SJSA1 (cell line): ENCODE measurements at regions not wholly inside any gene's neighbourhood (a gene's known extent, or its start where the extent isn't known, plus 50 kb on each side); places are given as distances from the start of the nearest gene placed in this dataset.

Experiments
- DNase-seq, 2 experiments: peaks; one replicate each; pipeline ENCODE4 v3.0.0-alpha.2; 2015 to 2020; ENCODE audit warnings: low spot score in 2 of 2, low read depth in 1 of 2
- H3K27ac ChIP-seq: fragments of 250-450 bp; sonication (Bioruptor Pico); 2 replicates; pipeline ENCODE4 v1.5.1; 2020; ENCODE audit warnings: mild to moderate bottlenecking, moderate library complexity
- H3K27me3 ChIP-seq: fragments of 250-450 bp; sonication (Bioruptor Pico); replicated peaks from 2 replicates; pipeline ENCODE4 v1.5.1; 2020; ENCODE audit warnings: mild to moderate bottlenecking, moderate library complexity
- H3K36me3 ChIP-seq: fragments of 250-450 bp; sonication (Bioruptor Pico); 2 replicates; pipeline ENCODE4 v1.5.1; 2020; ENCODE audit warnings: mild to moderate bottlenecking
- H3K4me1 ChIP-seq: fragments of 250-450 bp; sonication (Bioruptor Pico); replicated peaks from 2 replicates; pipeline ENCODE4 v1.6.1; 2021; ENCODE audit warnings: mild to moderate bottlenecking
- H3K4me3 ChIP-seq: fragments of 250-450 bp; sonication (Bioruptor Pico); 2 replicates; pipeline ENCODE4 v1.5.1; 2020; ENCODE audit warnings: mild to moderate bottlenecking
- H3K9me3 ChIP-seq: fragments of 250-450 bp; sonication (Bioruptor Pico); replicated peaks from 2 replicates; pipeline ENCODE4 v1.5.1; 2020; ENCODE audit warnings: mild to moderate bottlenecking

- DNase-seq, result no peak
- Histone ChIP-seq H3K4me3 (no peak overlapping the region), H3K9me3 (no peaks in the 10 kb centered on the region), H3K27me3 (no peaks in the 10 kb centered on the region), H3K27ac (no peak overlapping the region), H3K36me3 (no peaks in the 10 kb centered on the region), H3K4me1 (no peaks in the 10 kb centered on the region)
These were observed 324.6 kb downstream of the RBM43 start for GRCh38 chr2:150937030-150937429.

GRCh38 chr2:150931451-150931850 is 330.2 kb downstream of the RBM43 start:
- no peaks in the 10 kb centered on the region for H3K36me3 ChIP-seq
- no peaks in the 10 kb centered on the region for H3K27me3 ChIP-seq
- no peaks in the 10 kb centered on the region for H3K9me3 ChIP-seq
- no peak overlapping the region for H3K4me3 ChIP-seq
- no peak for DNase-seq
- H3K4me1 ChIP-seq, result no peaks in the 10 kb centered on the region
- H3K27ac ChIP-seq, result no peak overlapping the region

DNA sequence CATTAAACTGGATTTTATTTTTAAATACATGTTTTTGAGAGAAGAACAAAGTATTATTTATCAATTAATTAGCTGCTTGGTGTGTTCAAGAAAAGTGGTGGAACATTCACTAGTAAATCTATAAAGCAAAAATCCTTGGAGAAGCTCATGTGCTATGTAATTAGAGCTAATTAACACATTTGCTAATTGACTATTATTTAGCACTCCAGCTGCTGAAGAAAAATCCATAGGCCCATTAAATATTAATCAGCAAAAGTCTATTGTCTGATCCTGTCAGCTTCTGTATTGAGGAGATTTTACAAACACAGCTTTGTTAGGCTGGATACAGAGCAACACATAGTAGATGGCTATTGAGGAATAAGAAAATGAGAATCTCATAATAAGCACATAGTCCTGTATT is 336.1 kb downstream of the RBM43 start:
- H3K4me1 ChIP-seq, result peaks cover 11% of the 10 kb centered on the region
- no peak overlapping the region for H3K27ac ChIP-seq
- no peaks in the 10 kb centered on the region for H3K36me3 ChIP-seq
- no peaks in the 10 kb centered on the region for H3K9me3 ChIP-seq
- no peaks in the 10 kb centered on the region for H3K27me3 ChIP-seq
- DNase-seq, result no peak
- H3K4me3 ChIP-seq, result no peak overlapping the region

GRCh38 chr2:150924878-150925277 is 336.8 kb downstream of the RBM43 start:
- Histone ChIP-seq H3K4me3 (no peak overlapping the region), H3K9me3 (no peaks in the 10 kb centered on the region), H3K4me1 (peaks cover 18% of the 10 kb centered on the region), H3K27ac (no peak overlapping the region), H3K36me3 (no peaks in the 10 kb centered on the region), H3K27me3 (no peaks in the 10 kb centered on the region)
- no peak for DNase-seq

- Histone ChIP-seq H3K27me3 (no peaks in the 10 kb centered on the region), H3K36me3 (no peaks in the 10 kb centered on the region), H3K27ac (peak overlapping the region; percentile 52)
These were observed 341.8 kb downstream of the RBM43 start for GRCh38 chr2:150919901-150920300.

DNA sequence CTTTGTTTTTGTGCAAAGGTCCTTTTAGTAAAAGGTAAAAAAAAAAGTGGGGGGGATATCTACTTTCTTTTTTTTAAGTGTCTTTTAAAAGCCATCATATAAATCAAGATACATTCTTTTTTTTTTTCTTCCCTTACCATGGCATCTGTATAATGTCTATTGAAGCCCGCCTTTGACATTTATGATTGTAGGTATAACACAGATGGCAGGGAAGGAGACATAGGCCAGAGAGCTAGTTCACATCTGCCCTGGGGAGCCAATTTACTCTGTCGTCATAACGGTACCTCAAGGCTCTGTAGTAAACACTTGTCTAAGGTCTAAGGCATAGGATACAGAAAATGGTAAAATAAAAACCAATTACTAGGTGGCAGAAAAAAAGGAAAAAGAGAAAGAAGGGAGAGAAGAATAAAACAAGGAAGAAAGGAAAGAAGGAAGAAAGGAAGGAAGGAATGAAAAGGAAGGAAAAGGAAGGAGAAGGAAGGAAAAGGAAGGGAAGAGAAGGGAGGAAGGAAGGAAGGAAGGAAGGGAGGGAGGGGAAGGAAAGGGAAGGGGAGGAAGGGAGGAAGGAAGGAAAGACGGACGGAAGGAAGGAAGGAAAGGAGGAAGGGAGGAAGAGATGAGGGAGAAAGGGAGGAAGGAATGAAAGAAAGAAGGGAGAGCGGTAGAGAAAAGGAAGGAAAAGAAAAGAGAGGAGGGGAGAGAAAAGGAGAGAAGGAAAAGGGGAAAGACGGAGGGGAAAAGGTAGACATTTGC is 343.5 kb downstream of the RBM43 start:
- Histone ChIP-seq H3K4me1 (peaks cover 27% of the 10 kb centered on the region), H3K27ac (no peak overlapping the region)

More at GRCh38 chr2:150919901-150920300, 341.8 kb downstream of the RBM43 start:
- no peak overlapping the region for H3K4me3 ChIP-seq
- H3K9me3 ChIP-seq, result no peaks in the 10 kb centered on the region
- peak; percentile 69 to 79 for DNase-seq
- peaks cover 33% of the 10 kb centered on the region for H3K4me1 ChIP-seq

DNA sequence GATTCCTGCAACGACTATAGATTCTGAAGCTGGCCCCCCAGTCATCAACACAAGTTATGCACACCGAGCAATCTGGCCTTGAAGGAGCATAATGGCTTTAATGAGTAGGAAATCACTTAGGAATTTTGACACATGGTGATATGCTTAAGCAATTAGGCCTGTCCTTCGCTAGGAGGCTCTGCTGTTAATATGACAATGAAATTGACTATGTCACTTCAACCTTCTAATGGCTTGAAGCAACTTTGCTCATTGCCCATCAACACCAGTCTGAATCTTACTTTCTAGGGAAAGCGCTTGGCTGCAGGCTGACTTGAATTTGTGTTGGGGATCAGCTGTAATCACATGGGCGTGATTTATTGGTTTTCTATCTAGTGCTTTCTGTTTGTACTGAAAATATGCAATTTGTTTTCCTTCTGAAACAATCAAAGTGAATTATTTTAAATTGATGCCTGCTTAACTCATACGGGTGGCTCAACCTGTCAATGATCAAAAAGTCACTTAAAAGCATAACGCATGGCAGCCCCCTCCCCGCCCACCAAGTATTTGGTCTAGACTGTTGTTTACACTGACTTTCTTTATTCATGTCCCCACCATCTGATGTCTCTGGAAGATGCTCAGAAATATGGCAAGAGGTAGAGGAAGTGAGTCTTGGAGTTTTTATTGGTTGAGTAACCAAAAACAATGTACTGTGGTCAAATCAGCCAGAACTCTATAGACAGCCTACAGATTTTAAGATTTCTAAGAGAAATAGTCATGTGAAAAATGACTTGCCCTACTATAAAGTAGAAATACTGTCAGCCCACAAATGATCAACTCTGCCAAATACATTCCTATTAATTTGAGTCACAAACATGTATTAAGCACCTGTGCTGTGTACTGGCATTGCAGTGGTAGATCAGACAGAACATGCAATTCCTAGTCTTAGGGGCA is 344.9 kb downstream of the RBM43 start:
- H3K4me1 ChIP-seq, result peaks cover 33% of the 10 kb centered on the region
- H3K9me3 ChIP-seq, result no peaks in the 10 kb centered on the region
- no peak overlapping the region for H3K4me3 ChIP-seq
- H3K27me3 ChIP-seq, result no peaks in the 10 kb centered on the region
- no peak overlapping the region for H3K27ac ChIP-seq
- no peaks in the 10 kb centered on the region for H3K36me3 ChIP-seq
- DNase-seq, result peak in 1 of 2 experiments; percentile 6

More for the DNA sequence above, 343.5 kb downstream of the RBM43 start:
- no peaks in the 10 kb centered on the region for H3K9me3 ChIP-seq
- no peak overlapping the region for H3K4me3 ChIP-seq
- no peaks in the 10 kb centered on the region for H3K27me3 ChIP-seq
- DNase-seq, result no peak
- no peaks in the 10 kb centered on the region for H3K36me3 ChIP-seq

- H3K4me1 ChIP-seq, result peaks cover 15% of the 10 kb centered on the region
- H3K27ac ChIP-seq, result peak overlapping the region; percentile 33
- H3K9me3 ChIP-seq, result no peaks in the 10 kb centered on the region
- peak; percentile 49 to 64 for DNase-seq
- no peaks in the 10 kb centered on the region for H3K36me3 ChIP-seq
- no peaks in the 10 kb centered on the region for H3K27me3 ChIP-seq
- H3K4me3 ChIP-seq, result no peak overlapping the region
These were observed 349.8 kb downstream of the RBM43 start for GRCh38 chr2:150911766-150912280.

GRCh38 chr2:150909613-150910012 is 352.1 kb downstream of the RBM43 start:
- Histone ChIP-seq H3K36me3 (no peaks in the 10 kb centered on the region), H3K27ac (no peak overlapping the region), H3K4me3 (no peak overlapping the region), H3K9me3 (no peaks in the 10 kb centered on the region), H3K4me1 (peaks cover 10% of the 10 kb centered on the region), H3K27me3 (no peaks in the 10 kb centered on the region)
- no peak for DNase-seq

- Histone ChIP-seq H3K4me1 (peaks cover 10% of the 10 kb centered on the region), H3K9me3 (no peaks in the 10 kb centered on the region), H3K4me3 (no peak overlapping the region), H3K27me3 (no peaks in the 10 kb centered on the region), H3K36me3 (no peaks in the 10 kb centered on the region), H3K27ac (no peak overlapping the region)
- no peak for DNase-seq
These were observed 352.6 kb downstream of the RBM43 start for GRCh38 chr2:150909090-150909489.

GRCh38 chr2:150907466-150907865 is 354.2 kb downstream of the RBM43 start:
- H3K4me1 ChIP-seq, result peaks cover 10% of the 10 kb centered on the region
- H3K4me3 ChIP-seq, result no peak overlapping the region
- H3K27ac ChIP-seq, result no peak overlapping the region
- H3K9me3 ChIP-seq, result no peaks in the 10 kb centered on the region
- H3K27me3 ChIP-seq, result no peaks in the 10 kb centered on the region
- DNase-seq, result no peak
- no peaks in the 10 kb centered on the region for H3K36me3 ChIP-seq

GRCh38 chr2:150903461-150903860 is 358.2 kb downstream of the RBM43 start:
- no peaks in the 10 kb centered on the region; the same call in 1 of the 2 replicates for H3K4me1 ChIP-seq
- no peak overlapping the region for H3K27ac ChIP-seq
- H3K4me3 ChIP-seq, result no peak overlapping the region
- no peaks in the 10 kb centered on the region for H3K36me3 ChIP-seq
- DNase-seq, result no peak
- H3K27me3 ChIP-seq, result no peaks in the 10 kb centered on the region
- no peaks in the 10 kb centered on the region for H3K9me3 ChIP-seq

DNA sequence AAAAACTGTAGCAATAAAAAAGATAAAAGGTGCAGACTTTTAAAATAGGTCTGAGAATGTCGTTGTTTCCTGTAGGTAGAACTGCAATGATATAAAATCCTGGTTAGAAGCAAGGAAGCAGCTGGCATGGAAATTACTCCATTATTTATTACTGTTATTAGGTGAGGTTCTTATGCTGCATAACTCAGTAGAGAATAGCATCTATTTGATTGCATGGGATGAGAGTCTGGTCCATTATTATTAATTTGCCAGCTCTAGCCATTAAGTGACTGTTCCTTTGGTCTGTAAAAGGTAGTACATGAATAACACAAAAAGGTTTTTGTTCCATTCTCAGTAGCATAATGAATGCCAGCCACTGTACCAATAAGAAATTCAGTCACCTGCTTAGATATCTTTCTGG is 358.6 kb downstream of the RBM43 start:
- Histone ChIP-seq H3K27me3 (no peaks in the 10 kb centered on the region), H3K27ac (no peak overlapping the region), H3K4me3 (no peak overlapping the region), H3K9me3 (no peaks in the 10 kb centered on the region), H3K4me1 (no peaks in the 10 kb centered on the region), H3K36me3 (no peaks in the 10 kb centered on the region)
- DNase-seq, result no peak

DNA sequence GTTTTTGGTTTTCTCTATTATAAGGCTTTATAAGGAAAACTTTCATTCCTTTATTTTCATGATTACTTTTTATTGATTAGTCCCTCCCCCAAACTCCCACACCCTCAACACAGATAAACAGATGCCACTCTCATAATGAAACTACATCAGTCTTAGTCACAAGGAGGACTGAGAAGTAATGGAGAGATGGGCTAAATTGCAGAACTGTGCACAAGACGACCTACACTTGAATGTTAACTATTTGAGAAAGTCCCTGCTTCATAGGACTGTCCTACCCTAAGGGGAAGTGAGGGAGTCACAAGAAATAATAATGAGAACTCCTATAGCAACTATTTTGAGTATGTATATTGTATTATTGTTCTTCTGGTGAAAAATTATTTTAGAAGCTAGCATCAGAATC is 360.8 kb downstream of the RBM43 start:
- H3K27ac ChIP-seq, result no peak overlapping the region
- no peaks in the 10 kb centered on the region for H3K4me1 ChIP-seq
- H3K36me3 ChIP-seq, result no peaks in the 10 kb centered on the region
- no peaks in the 10 kb centered on the region for H3K9me3 ChIP-seq
- no peak overlapping the region for H3K4me3 ChIP-seq
- no peak for DNase-seq
- no peaks in the 10 kb centered on the region for H3K27me3 ChIP-seq
